Thyroid gland (tissue), 4 donors: ENCODE measurements at regions not wholly inside any gene's neighbourhood (a gene's known extent, or its start where the extent isn't known, plus 50 kb on each side); places are given as distances from the start of the nearest gene placed in this dataset.

Experiments
- CTCF ChIP-seq, 6 experiments: fragments of 200-600 bp in 3 of 6; fragments of 450-650 bp in 3 of 6; sonication (generic) in 3 of 6; IDR thresholded peaks; one replicate each; pipeline ENCODE4 v1.5.1; 2016 to 2019; ENCODE audit warnings: antibody characterized with exemption in 6 of 6, mild to moderate bottlenecking in 2 of 6, inconsistent platforms in 1 of 6, moderate library complexity in 1 of 6
- POLR2A ChIP-seq, 2 donors: fragments of 450-650 bp; IDR thresholded peaks; one replicate each; pipeline ENCODE4 v1.6.1; 2017; ENCODE audit warnings: antibody characterized with exemption in 2 of 2, mild to moderate bottlenecking in 2 of 2, moderate library complexity in 1 of 2

- TF ChIP-seq CTCF (IDR thresholded peaks at IDR 0.05) (no peak), POLR2A (IDR thresholded peaks at IDR 0.05) (no peak)
Measured at GRCh38 chr4:150002561-150002960, 75.7 kb upstream of the DCLK2 start.
